ENCODE measurements at regions not wholly inside any gene's neighbourhood (a gene's known extent, or its start where the extent isn't known, plus 50 kb on each side); places are given as distances from the start of the nearest gene placed in this dataset.
"Not testable (repeated sequence)": the region's sequence is repeated elsewhere in the genome, so short reads cannot be mapped to it uniquely, and the experiment has no call there.

GRCh38 chr14:105606305-105606975 lies 80.1 kb downstream of the TMEM121 start:
- TF ChIP-seq CTCF (IDR thresholded peaks at IDR 0.05); EHMT2 (IDR thresholded peaks at IDR 0.05; ENCODE audit: low read depth); JUNB (IDR thresholded peaks at IDR 0.05); NFE2L2 (conservative IDR thresholded peaks at IDR 0.05; ENCODE audit: low read length); EP300 (IDR thresholded peaks at IDR 0.05); REST (IDR thresholded peaks at IDR 0.05); RCOR1 (IDR thresholded peaks at IDR 0.05; ENCODE audit: low read depth, low read length); POLR2A (IDR thresholded peaks at IDR 0.05; ENCODE audit: low read length); POLR2AphosphoS2 (conservative IDR thresholded peaks at IDR 0.05; ENCODE audit: low read length); ELK1 (IDR thresholded peaks at IDR 0.05; ENCODE audit: low read depth, low read length); RFX5 (IDR thresholded peaks at IDR 0.05): not testable (repeated sequence)
